ENCODE measurements at regions not wholly inside any gene's neighbourhood (a gene's known extent, or its start where the extent isn't known, plus 50 kb on each side); places are given as distances from the start of the nearest gene placed in this dataset.

- Histone ChIP-seq H3K27me3 (no peaks in the 10 kb centered on the region), H3K27ac (no peak overlapping the region), H3K4me3 (no peak overlapping the region), H3K36me3 (no peaks in the 10 kb centered on the region), H3K9me3 (no peaks in the 10 kb centered on the region), H3K4me1 (no peaks in the 10 kb centered on the region)
- no peak for TF ChIP-seq POLR2A (IDR thresholded peaks at IDR 0.05)
- no peak for TF ChIP-seq POLR2AphosphoS5 (IDR thresholded peaks at IDR 0.05)
- no peak for TF ChIP-seq EP300 (IDR thresholded peaks at IDR 0.05; ENCODE audit: low read depth)
- no peak for TF ChIP-seq CTCF (IDR thresholded peaks at IDR 0.05)
- intact Hi-C loops (cut with DNase I; ENCODE audit: low total_unique reads) (no loop called here), in situ Hi-C loops (cut with MboI; ENCODE audit: low pct_ligation_motif_present in 1 of 4, low pct_unique_long_range_greater_than_20kb in 1 of 4, low sequenced_read_pairs in 3 of 4) (no loop called here)
- DNase-seq: no peak
- 65 to 76% methylated on average over 3 to 4 of the region's 4 CpGs for WGBS, 2 donors (ENCODE audit: low coverage in 1 of 2)
Measured at GRCh38 chr4:166259081-166259480, 386.0 kb downstream of the TLL1 start.

- Histone ChIP-seq H3K27ac (no peak overlapping the region), H3K4me1 (no peaks in the 10 kb centered on the region), H3K36me3 (no peaks in the 10 kb centered on the region), H3K4me3 (no peak overlapping the region), H3K9me3 (no peaks in the 10 kb centered on the region), H3K27me3 (no peaks in the 10 kb centered on the region)
- no peak for DNase-seq
- TF ChIP-seq POLR2A (IDR thresholded peaks at IDR 0.05) (no peak), POLR2AphosphoS5 (IDR thresholded peaks at IDR 0.05) (no peak), CTCF (IDR thresholded peaks at IDR 0.05) (no peak), EP300 (IDR thresholded peaks at IDR 0.05; ENCODE audit: low read depth) (no peak)
- intact Hi-C loops (cut with DNase I; ENCODE audit: low total_unique reads): no loop called here
- 70 to 73% methylated on average over 19 to 21 of the region's 21 CpGs for WGBS, 2 donors (ENCODE audit: low coverage in 1 of 2)
- in situ Hi-C loops (cut with MboI; ENCODE audit: low pct_ligation_motif_present in 1 of 4, low pct_unique_long_range_greater_than_20kb in 1 of 4, low sequenced_read_pairs in 3 of 4): no loop called here
Measured at GRCh38 chr4:166274136-166274761, 401.2 kb downstream of the TLL1 start.

- in situ Hi-C loops (cut with MboI; ENCODE audit: low pct_ligation_motif_present in 1 of 4, low pct_unique_long_range_greater_than_20kb in 1 of 4, low sequenced_read_pairs in 3 of 4): no loop called here
- H3K27ac ChIP-seq: no peak overlapping the region
Measured at GRCh38 chr4:166274775-166275174, 401.7 kb downstream of the TLL1 start.

GRCh38 chr4:166277401-166277800, 404.4 kb downstream of the TLL1 start:
- Histone ChIP-seq H3K27me3 (no peaks in the 10 kb centered on the region), H3K27ac (no peak overlapping the region), H3K9me3 (no peaks in the 10 kb centered on the region), H3K36me3 (no peaks in the 10 kb centered on the region), H3K4me1 (no peaks in the 10 kb centered on the region), H3K4me3 (no peak overlapping the region)
- no peak for TF ChIP-seq CTCF (IDR thresholded peaks at IDR 0.05)
- no peak for TF ChIP-seq POLR2A (IDR thresholded peaks at IDR 0.05)
- no peak for TF ChIP-seq POLR2AphosphoS5 (IDR thresholded peaks at IDR 0.05)
- no peak for TF ChIP-seq EP300 (IDR thresholded peaks at IDR 0.05; ENCODE audit: low read depth)
- 52 to 53% methylated on average over 1 of the region's 1 CpG for WGBS, 2 donors (ENCODE audit: low coverage in 1 of 2)
- no peak for DNase-seq
- intact Hi-C loops (cut with DNase I; ENCODE audit: low total_unique reads): no loop called here
- in situ Hi-C loops (cut with MboI; ENCODE audit: low pct_ligation_motif_present in 1 of 4, low pct_unique_long_range_greater_than_20kb in 1 of 4, low sequenced_read_pairs in 3 of 4): no loop called here

More at GRCh38 chr4:166274775-166275174, 401.7 kb downstream of the TLL1 start:
- H3K36me3 ChIP-seq: no peaks in the 10 kb centered on the region
- no peaks in the 10 kb centered on the region for H3K9me3 ChIP-seq
- H3K4me3 ChIP-seq: no peak overlapping the region
- no peak for TF ChIP-seq POLR2A (IDR thresholded peaks at IDR 0.05)
- TF ChIP-seq EP300 (IDR thresholded peaks at IDR 0.05; ENCODE audit: low read depth): no peak
- no peak for TF ChIP-seq CTCF (IDR thresholded peaks at IDR 0.05)
- TF ChIP-seq POLR2AphosphoS5 (IDR thresholded peaks at IDR 0.05): no peak
- no peak for DNase-seq
- intact Hi-C loops (cut with DNase I; ENCODE audit: low total_unique reads): no loop called here
- 60 to 73% methylated on average over 1 of the region's 1 CpG for WGBS, 2 donors (ENCODE audit: low coverage in 1 of 2)
- H3K4me1 ChIP-seq: no peaks in the 10 kb centered on the region
- H3K27me3 ChIP-seq: no peaks in the 10 kb centered on the region
